GM12873 (cell line): ENCODE measurements at regions not wholly inside any gene's neighbourhood (a gene's known extent, or its start where the extent isn't known, plus 50 kb on each side); places are given as distances from the start of the nearest gene placed in this dataset.

Source experiments
- TF ChIP-seq, protein P1 (sequence below): IDR thresholded peaks from 2 replicates; pipeline ENCODE4 v1.5.1; 2012; ENCODE audit warnings: low read depth, mild to moderate bottlenecking, moderate library complexity, low read length, control low read depth; ENCODE audit not compliant: insufficient read depth; ENCODE audit errors: missing control alignments

DNA sequence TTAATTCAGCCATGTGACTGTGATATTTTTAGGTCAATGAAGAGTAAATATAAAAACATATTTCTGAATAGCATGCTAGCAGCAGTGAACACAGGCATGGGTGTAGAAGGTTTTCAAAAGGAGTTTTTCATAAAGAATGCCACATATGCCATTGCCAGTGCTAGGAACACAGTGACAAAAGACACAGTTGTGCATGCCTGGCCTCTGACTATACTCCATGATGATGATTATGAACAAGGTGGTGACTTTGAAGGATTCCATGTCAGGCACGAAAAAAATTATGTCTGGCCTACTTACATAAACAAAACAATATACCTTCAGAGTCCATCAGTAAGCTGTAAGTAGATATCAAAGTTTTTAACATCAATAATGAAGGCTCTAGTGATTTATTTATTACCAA is 438.7 kb downstream of the TLE1 start:
- TF ChIP-seq, protein P1, sequence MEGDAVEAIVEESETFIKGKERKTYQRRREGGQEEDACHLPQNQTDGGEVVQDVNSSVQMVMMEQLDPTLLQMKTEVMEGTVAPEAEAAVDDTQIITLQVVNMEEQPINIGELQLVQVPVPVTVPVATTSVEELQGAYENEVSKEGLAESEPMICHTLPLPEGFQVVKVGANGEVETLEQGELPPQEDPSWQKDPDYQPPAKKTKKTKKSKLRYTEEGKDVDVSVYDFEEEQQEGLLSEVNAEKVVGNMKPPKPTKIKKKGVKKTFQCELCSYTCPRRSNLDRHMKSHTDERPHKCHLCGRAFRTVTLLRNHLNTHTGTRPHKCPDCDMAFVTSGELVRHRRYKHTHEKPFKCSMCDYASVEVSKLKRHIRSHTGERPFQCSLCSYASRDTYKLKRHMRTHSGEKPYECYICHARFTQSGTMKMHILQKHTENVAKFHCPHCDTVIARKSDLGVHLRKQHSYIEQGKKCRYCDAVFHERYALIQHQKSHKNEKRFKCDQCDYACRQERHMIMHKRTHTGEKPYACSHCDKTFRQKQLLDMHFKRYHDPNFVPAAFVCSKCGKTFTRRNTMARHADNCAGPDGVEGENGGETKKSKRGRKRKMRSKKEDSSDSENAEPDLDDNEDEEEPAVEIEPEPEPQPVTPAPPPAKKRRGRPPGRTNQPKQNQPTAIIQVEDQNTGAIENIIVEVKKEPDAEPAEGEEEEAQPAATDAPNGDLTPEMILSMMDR = no peak

DNA sequence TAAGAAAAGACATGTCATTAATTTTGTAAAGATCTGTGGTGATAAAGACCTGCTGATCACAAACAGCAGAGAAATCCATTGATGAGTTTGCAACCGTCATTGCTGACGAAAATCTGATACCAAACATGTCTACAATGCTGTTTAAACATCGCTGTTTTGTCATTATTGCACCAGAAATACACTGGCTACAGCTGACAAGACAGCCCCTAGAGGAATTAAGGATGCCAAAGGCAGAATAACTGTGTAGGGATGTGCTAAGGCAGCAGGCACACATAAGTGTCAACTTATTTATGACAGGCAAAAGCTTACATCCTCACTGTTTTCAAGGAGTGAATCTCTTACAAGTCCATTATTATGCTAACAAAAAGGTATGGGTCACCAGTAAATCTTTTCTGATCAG is 439.3 kb downstream of the TLE1 start:
- TF ChIP-seq, protein P1 = no peak

GRCh38 chr9:81245254-81245956 is 443.9 kb downstream of the TLE1 start:
- TF ChIP-seq, protein P1 = no peak

DNA sequence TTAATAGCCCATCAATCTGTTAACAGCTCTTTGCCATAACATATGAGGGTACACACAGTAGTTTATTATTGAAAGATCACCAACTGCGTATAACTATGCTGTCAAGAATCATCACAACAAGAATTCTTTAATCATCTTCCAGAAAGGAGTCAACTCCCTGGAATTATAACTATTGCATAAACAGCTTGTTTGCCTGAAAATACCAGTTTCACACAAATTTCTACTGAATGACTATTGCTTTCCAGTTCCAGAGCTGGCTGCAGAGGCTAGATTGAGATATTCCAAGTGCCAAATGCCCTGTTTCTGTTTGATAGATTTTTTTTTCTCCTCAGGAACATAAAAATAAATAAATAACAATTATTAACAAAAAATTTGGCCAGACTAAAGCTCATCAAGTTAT is 444.7 kb downstream of the TLE1 start:
- TF ChIP-seq, protein P1 = no peak

DNA sequence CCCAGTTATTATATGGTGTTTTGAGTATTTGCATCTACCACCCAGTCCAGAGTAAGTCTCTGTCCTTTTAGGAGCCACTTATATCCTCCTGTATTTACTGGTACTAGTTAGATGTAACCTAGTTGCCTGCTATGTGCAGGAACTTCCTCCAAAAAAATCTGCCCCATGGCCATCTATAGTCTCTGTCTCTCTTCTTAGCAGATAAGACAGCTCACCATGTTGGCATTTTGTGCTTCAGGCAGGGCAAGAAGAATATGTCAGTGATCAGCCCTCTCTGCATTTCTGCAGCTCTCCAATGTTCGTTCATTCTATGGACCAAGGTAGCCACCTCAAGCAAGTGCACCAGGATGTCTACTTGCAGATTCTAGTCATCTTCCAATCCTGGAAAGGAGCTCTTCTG is 446.5 kb downstream of the TLE1 start:
- TF ChIP-seq, protein P1 = no peak

GRCh38 chr9:81239388-81239787 is 450.0 kb downstream of the TLE1 start:
- TF ChIP-seq, protein P1 = no peak

DNA sequence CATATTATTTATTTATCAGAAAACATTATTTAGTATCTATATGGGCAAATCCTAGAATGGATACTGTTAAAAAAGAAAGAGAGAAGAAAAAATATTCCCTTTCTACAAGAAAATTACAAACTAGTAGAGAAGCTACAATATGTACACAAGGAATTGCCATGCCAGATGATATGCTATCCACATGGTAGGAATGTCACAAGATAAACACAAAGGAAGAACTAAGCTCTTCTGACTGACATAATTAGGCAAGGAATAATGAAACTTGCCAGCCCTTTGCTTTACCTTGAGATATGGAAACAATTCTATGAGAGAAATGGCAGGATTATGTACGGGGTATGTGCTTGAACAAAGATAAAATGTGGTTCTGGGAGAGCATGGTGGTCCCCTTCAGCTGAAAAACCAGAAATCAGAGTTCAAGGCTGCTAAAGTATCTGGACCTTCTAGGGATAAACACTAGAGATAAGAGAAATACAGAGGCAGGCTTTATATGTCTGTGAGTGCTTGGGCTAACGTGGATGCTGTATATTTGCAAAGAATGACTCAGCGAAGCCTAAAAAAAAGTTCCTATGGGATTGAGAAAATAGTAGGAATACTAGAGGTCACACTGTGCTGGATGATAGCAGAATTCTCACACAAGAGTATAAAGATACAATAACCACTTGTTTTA is 451.6 kb downstream of the TLE1 start:
- TF ChIP-seq, protein P1 = no peak
